Glomerular endothelial cell (primary cell): ENCODE measurements at regions not wholly inside any gene's neighbourhood (a gene's known extent, or its start where the extent isn't known, plus 50 kb on each side); places are given as distances from the start of the nearest gene placed in this dataset.
A peak's percentile ranks its signal among the peaks of the same experiment; 100 is the strongest.
"Not testable (repeated sequence)": the region's sequence is repeated elsewhere in the genome, so short reads cannot be mapped to it uniquely, and the experiment has no call there.

Experiments used
- DNase-seq: peaks from one replicate; pipeline ENCODE4 v3.0.0-alpha.2; 2011; ENCODE audit warnings: low read depth, low spot score; ENCODE audit errors: extremely low read depth

DNA sequence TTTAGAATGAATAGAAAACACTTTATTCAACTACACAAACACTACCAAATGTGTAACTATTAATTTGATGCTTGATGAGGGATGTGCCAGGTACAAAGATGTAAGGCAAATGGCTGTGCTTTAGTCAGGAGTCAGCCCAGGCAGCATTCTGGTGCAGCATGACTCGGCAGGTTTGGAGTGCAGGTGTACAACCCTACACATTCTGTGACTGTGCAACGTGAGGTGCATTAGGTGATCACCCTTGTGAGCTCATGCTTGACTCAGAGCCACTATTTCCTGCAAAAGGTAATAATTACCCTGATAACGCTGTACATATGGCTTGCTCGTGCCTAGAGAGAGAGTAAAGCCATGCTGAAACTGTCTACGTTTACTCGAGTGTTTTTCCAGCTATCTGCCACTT is 288.7 kb upstream of the DSEL start:
- no peak for DNase-seq

DNA sequence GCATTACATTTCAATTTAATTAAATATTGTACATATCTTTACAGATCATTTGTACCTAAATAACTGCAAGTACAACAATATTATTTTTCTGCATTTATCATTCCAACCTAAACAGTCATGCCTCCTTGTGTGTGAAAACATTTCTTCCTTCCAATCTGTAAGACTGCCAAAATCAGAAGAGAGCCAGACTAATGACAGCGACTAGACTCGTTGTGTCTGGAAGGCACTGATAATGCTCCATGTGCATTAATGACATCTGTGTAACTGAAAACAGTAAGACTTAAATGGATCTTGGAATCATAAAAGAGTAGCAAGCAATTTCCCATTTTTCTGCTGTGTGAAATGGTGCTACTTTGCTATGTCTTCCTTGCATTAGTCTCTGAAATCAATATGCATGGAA is 278.0 kb upstream of the DSEL start:
- DNase-seq: no peak

DNA sequence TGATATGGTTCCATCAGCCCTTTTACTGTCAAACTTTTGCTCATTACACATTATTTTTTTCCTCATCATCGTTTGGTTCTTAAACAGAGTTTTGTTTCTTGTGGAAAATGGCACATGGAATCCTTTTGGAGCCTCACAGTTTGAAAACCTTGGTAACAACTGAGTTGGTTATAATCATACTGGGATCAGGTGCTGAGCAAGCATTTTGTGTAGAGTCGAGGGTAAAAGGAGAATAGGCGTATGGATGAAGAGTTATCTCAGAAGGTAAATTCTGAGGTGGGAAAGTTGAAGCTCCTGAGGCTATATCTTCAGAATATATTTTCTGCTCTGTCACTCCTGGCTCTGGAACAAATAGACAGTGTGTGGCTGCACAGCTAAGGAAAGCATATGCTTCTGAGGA is 274.0 kb upstream of the DSEL start:
- no peak for DNase-seq

DNA sequence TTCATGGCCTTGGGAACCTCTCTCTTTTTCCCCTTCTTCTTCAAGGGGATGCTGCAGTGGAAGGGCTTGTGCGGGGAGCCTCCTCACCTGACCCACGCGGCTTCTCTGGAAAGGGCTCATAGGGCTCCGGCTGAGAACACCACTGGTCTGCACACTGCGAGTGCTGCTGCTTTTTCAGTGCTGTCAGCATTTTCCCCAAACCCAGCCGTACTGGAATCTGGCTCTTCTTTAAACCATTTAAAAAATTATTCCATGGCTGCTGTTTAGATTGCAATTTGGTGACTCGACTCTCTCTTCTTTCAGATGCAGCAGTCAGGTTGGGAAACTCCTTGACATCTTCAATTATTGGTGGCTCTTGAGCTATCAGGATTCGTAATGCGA is 272.6 kb upstream of the DSEL start:
- no peak for DNase-seq

DNA sequence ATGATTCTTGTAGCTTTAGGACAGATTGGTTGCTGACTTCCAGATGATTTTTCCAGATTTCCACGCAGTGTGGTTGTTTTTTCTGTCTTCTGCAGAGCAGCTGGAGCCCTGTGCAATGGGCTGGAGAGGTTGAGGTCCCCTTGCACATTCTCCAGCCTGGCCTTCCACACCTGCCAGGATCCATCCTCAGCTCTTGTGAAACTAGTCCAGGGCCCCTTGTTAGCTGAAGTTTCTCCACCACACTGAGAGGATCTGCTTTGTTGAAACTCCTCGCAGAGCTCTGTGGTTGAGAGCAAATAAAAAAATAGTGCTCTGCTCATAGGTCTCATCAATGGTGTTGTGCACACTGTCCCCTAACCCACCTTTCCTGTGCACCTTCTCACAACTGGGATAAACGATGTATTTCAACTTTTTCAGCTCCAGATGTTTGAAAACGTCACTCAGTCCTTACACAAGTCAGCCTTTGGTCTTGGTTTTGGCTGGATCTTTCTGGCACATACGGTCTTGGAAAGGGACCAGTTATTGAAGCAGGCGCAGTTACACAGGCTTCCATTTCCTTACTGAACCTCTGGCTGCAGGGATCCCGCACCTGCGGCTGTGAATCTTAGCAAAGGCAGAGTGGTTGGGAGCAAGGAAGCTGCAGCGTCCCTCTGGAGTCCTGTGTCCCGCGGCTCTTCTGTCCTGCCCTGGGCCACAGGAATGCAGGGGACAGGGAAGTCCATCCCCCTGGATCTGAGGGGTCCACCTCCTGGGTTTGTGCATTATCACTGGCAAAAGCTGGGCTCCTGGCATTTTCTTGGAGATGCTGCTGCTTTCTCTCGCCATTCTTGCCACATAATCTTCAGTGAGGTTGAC is 272.0 kb upstream of the DSEL start:
- no peak for DNase-seq

DNA sequence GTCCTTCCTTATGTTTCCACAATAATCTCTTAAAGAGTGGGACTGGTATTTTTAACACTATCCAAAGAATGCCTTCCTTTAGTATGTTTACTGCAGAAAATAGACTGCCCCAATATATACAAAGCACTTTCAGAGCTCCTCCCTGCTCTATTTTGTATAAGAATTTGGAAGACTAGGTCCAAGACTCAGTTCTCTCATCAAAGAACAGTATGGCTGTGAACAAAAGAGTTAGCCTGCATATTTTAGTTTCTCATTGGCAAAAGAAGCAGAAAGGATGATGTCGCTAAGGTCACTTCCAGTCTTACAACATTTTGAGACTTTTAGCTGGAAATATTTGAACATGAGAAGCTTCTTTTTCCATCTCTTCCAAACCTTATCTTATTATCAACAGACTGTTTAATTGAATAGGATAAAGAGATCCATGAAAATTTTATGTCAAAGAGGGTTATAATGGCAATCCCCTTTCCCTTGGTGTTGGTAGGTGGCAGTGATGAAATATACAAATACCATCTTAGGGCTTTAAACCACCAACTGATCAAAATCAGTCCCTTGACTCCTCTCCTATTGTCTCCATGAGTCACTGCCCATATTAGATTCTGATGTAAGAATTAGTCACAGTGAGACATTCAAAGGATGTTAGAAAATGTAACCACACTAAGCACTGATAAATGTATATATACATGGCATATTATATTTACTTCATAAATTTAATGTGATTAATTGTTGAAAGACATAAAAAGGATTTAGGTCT is 266.9 kb upstream of the DSEL start:
- no peak for DNase-seq

DNA sequence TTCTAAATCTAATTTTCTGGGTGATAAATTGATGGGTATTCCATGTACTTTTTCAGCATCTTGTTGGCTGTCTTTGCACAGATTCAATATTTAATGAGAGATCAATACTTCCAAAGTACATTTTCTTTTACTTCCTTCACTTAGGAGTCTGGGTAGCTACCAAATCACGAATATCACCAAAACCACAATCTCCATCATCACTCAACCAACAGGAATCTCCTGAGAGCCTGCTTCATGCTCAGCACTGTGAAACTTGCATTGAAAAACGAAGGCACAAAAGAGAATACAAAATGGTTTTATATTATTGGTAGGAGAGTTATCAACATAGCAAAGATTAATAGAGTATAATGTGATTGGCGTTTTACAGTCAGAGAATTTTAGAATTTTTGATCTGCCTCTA is 261.5 kb upstream of the DSEL start:
- no peak for DNase-seq

DNA sequence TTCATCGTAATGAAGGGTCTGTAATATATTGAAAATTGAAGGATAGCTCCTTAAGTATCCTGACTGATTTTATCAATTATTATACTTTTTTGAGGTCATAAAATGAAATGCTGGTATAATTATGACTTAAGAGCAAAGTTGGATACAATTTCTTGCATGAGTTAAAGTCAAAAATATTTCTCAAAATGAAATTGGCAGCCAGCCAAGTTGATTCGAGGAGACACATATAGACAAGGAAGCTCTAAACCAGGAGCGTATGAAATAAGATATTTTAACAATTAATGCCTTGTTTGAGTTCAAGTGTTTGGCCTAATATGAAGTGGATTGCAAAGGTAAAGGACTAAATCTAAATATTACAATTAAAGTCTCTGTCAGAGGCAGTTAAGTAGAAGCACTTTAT is 260.4 kb upstream of the DSEL start:
- DNase-seq: no peak

DNA sequence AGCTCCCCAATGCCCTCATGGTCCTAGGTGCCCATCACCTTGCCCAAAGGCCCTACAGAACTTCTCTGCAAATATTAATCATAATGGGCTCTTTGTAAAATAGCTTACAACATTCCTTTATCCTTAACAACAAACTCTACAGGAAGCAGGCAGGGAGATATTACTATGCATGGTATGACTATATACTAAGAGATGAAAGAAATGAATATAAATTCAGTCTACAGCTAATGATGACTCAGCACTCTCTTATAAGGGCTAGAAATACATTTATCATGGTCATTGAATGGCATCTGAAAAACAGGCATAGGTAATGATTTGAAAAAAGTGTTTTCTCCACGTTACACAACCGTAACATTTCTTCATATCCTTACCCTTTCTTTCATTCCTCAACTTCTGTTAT is 254.8 kb upstream of the DSEL start:
- DNase-seq: no peak

DNA sequence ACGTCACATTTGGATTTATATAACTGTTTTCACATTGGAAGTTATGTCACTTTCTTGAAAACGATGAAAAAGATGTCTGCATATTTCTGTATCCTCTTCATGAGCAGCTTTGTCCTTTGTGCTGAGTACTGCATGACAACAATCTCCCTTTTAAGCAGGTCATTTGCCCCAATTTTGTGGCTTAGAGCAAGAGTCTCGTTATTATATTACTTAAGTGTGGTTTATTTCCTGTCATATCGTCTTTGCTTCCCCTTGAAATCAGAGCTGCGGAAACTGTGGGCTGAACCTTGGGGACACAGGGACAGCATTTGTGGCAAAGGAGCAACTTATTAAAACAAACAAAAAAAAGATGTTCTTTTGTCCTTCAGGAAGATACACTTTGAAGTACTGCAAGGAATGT is 254.0 kb upstream of the DSEL start:
- no peak for DNase-seq

DNA sequence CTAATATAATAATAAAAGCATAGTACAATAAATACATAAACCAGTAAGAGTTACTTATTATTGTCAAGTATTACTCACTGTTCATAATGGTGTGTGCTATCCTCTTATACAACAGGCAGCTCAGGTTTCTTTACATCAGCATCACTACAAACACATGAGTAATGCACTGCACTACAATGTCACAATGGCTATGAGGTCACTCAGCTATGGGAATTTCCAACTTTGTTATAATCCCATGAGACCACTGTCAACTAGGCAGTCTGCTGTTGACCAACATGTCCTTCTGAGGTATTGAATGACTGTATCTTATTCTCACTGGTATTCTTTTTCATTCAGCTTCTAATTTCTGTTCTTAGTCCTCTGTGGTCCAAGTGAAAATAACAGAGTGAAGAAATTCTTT is 250.4 kb upstream of the DSEL start:
- no peak for DNase-seq

DNA sequence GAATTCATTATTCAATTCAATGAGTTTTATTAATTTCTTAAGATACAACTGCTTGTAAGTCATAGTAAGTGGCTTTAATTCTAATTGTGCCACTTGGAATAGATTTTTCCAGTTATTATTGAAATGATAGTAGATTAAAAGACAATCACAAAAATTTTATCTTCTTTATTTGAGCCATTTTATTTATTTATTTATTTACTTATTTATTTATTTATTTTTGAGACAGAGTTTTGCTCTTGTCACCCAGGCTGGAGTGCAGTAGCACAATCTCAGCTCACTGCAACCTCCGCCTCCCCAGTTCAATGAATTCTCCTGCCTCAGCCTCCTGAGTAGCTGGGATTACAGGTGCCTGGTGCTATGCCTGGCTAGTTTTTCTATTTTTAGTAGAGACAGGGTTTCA is 235.7 kb upstream of the DSEL start:
- DNase-seq: not testable (repeated sequence)

DNA sequence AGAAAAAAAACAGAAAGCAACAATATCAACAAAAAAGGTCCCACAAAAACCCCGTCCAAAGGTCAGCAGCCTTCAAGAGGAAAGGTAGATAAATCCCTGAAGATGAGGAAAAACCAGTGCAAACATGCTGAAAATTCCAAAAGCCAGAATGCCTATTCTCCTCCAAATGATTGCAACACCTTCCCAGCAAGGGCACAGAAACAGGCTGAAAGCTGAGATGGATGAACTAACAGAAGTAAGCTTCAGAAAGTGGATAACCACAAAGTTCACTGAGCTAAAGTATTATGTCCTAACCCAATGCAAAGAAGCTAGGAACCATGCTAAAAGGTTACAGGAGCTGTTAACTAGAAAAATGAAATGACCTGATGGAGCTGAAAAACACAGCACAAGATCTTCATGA is 226.4 kb upstream of the DSEL start:
- no peak for DNase-seq

DNA sequence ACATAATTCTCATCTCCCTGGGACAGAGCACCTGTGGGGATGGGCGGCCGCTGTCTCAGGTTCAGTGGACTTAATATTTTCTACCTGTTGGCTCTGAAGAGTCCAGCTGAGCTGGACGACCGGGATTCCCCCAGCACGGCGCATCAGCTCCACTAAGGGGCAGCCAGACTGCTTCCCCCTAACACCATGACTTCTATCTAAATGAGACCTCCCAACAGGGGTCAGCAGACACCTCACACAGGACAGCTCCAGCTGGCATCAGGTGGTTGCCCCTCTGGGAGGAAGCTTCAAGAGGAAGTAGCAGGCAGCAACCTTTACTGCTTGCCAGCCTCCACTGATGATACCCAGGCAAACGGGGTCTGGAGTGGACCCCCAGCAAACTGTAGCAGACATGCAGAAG is 226.0 kb upstream of the DSEL start:
- DNase-seq: no peak

DNA sequence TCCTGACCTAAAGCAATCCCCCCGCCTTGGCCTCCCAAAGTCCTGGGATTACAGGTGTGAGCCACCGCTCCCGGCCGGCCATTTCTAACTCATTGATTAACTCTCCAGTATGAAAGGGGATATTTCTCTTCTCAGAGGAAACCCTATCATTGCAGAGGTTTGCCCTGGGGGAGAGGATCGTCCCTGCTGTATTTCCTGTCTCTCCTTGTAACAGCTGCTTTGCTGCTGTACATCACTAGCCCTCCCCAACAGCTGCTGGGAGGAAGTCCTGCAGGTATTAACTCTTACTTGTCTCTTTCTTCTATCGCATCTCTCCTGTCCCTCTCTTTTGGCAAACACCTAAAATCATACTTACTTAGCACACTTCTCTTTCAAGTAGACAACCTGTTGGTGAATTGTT is 219.0 kb upstream of the DSEL start:
- no peak for DNase-seq

DNA sequence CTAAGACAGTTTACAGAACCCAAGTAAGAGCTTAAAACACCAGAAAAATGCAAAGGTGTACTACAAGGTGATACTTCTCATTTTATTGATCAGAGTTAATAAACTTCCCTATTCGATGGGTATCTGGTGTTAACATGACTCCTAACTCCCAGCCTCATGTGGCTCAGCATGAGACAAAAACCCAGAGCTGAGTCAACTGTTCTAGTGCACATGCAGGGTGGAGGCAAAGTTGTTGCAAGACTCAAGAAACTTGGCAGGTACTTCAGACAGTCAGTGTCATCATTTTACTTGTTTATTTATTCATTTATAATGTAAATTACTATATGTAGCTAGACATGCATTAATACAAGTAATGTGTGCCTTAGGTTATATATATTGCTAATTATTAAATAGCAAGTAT is 216.6 kb upstream of the DSEL start:
- no peak for DNase-seq

DNA sequence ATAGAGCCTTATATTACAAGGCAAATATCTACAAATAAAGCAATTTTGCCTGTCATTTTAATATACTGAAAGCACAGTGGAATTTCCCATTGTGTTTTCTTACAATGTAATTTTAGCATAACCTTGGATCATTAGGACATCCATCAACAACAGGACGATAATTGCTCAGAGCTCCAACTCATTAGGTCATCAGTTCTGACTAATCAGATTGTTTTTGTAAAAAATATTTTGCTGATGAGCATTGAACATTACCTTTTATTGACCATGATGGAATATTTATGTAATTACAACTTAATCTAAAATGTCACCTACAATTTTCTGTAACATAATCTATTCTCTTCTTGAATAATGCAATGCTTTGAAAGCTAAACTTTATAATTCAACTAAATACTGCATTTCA is 215.3 kb upstream of the DSEL start:
- peak; percentile 25 for DNase-seq

DNA sequence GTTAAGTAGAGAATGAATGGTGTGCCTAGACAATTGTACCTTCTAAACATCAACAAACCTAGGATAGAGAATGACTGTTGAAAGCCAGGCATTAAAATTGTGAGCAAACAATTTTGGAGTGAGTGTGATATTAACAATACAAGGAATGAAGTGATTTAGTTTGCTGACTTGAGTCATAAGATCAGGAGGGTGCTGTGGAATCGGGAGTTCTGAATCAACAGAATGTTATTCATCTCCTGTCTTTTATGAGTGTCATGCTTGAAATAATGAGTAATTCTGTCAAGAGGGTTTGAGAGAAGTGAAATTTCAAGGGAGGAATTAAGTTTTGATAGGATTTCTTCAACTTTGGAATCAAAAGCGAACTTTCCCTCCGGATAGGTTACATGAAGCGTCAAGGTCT is 214.4 kb upstream of the DSEL start:
- DNase-seq: peak; percentile 20

DNA sequence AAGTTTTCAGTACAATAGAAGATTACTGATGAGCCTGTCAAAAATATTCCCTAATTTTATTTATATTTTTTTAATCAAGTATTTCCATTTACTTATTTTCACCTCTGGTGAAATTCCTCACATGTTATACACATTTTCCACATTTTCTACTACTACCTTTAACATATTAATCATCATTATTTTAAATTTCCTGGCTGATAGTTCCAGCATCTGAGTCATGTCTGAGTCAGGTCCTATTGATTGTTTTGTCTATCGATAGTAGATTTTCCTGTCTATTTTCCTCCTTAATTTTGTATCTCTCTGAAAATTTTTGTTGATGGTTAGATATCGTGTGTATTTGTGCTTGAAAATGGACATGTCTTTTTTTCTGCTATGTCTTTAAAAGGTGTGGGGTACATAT is 211.8 kb upstream of the DSEL start:
- DNase-seq: no peak

DNA sequence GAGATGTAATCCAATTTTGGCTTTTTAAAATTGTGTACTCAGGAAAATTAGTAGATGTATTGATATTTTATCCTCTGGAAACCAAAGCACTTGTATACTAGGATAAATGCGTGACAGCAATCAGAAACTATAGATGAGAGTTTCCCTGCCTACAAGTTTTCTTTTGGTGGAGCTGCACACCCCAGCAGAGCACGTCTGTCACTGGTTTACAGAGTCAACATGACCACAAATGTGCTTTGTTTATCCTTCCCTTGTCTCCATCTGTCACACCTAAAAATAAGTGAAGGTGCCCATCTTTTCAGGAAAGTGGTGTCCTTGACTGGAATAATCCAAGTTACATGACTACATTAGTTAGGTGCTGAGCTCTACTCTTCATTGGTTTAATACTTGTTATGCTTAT is 210.4 kb upstream of the DSEL start:
- DNase-seq: no peak

DNA sequence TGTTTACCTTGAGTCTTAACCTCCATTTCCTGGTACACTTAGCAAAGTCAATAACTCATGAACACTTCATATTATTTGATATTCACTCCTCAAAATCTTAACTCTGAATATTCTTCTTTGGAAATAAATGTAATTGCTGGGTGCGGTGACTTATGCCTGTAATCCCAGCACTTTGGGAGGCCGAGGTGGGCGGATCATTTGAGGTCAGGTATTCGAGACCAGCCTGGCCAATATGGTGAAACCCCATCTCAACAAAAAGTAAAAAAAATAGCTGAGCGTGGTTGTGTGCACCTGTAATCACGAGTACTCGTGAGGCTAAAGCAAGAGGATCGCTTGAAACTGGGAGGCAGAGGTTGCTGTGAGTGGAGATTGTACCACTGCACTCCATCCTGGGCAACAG is 201.3 kb upstream of the DSEL start:
- no peak for DNase-seq

DNA sequence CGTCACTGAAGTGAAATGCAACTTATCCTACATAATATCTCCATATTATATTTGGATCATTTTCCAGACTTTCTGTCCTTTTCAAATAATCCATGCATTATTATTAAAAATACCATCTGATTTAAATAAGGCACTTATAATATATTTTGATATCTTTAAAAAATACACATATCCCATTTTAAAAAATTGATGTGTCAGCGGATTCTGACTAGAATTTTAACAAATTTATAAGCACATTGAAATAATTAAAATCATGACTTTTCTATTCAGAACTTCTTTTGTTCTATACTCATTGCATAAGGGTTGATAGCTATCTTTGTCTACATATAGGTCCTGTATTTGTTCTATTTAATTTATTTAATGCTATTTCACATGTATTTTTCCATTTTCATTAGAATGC is 199.0 kb upstream of the DSEL start:
- no peak for DNase-seq

DNA sequence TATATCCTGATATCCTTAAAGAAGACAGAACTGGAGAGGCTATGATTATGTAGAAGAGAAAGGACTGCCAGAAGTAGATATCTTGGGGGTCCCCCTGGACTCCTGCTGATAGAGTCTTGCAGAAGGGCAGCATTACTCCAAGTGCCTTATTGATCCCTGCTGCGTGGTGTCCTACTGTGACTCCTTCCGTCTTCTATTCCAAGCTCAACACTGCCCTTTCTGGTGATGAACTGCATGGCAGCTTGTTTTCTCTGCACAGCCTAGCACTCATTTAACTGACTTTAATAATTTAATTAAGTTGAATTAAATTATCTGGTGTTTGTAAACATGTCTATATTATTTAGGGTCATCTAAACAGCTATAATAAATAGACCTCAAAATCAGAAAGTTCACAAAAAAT is 194.1 kb upstream of the DSEL start:
- DNase-seq: no peak
